GM12892 (cell line): ENCODE measurements at regions not wholly inside any gene's neighbourhood (a gene's known extent, or its start where the extent isn't known, plus 50 kb on each side); places are given as distances from the start of the nearest gene placed in this dataset.
A peak's percentile ranks its signal among the peaks of the same experiment; 100 is the strongest.

Experiments
- DNase-seq: peaks from one replicate; pipeline ENCODE4 v3.0.0; 2011; ENCODE audit not compliant: insufficient read length
- FAIRE-seq: peaks from 2 replicates; lab custom pipeline; 2011; peaks lifted over from hg19 to GRCh38; lab: Jason Lieb, UNC
- POLR2A ChIP-seq: IDR thresholded peaks from 2 replicates; pipeline ENCODE4 v1.6.1; 2011; ENCODE audit warnings: low read depth, low read length, control low read depth
- POLR2AphosphoS5 ChIP-seq: IDR thresholded peaks from 2 replicates; pipeline ENCODE4 v1.6.1; 2011; ENCODE audit warnings: low read depth, low read length, control low read depth
- TAF1 ChIP-seq: IDR thresholded peaks from 2 replicates; pipeline ENCODE4 v1.6.1; 2011; ENCODE audit warnings: low read depth, mild to moderate bottlenecking, control low read depth, low read length, borderline replicate concordance

- DNase-seq = no peak
- TF ChIP-seq POLR2AphosphoS5 (no peak), TAF1 (no peak), POLR2A (no peak)
- peak; percentile 92 for FAIRE-seq
Measured at GRCh38 chr17:33664116-33664840, 371.2 kb upstream of the ASIC2 start.

- DNase-seq = peak; percentile 18
- peak; percentile 98 for FAIRE-seq
- TF ChIP-seq POLR2A (no peak), TAF1 (no peak), POLR2AphosphoS5 (peak; percentile 49; the same call in 1 of the 2 replicates)
Measured at GRCh38 chr17:33667052-33667509, 374.0 kb upstream of the ASIC2 start.

- TF ChIP-seq POLR2AphosphoS5 (no peak), POLR2A (no peak)
- no peak for FAIRE-seq
- DNase-seq = no peak
Measured at GRCh38 chr17:33667671-33668070, 374.6 kb upstream of the ASIC2 start.

- TF ChIP-seq POLR2AphosphoS5 (no peak), POLR2A (no peak), TAF1 (no peak)
- no peak for FAIRE-seq
- DNase-seq = no peak
Measured at GRCh38 chr17:33668516-33668915, 375.4 kb upstream of the ASIC2 start.

- TF ChIP-seq TAF1 (no peak), POLR2AphosphoS5 (no peak), POLR2A (no peak)
- DNase-seq = no peak
- no peak for FAIRE-seq
Measured at GRCh38 chr17:33671491-33671890, 378.4 kb upstream of the ASIC2 start.

DNA sequence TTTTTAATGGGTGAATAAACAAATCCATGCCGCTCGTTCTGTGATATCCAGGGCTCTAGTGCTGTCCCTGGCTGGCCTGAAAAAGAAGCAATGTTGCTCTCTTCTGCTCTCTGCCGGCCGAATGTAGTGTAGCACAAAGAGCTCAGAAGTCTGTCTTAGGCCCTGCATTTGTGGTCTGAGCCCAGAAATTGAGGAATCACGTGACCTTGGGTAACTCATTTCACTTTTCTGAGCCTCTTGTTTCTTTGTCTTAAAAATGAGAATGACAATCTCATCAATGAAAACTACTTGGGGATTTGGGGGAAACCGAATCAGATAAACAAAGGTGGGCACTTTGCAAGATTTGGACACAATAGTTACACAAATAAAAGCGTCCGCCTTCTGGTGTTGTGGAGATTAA, 381.6 kb upstream of the ASIC2 start:
- TF ChIP-seq POLR2A (no peak), TAF1 (no peak), POLR2AphosphoS5 (no peak)
- FAIRE-seq (peak; percentile 78), DNase-seq (peak; percentile 29)

DNA sequence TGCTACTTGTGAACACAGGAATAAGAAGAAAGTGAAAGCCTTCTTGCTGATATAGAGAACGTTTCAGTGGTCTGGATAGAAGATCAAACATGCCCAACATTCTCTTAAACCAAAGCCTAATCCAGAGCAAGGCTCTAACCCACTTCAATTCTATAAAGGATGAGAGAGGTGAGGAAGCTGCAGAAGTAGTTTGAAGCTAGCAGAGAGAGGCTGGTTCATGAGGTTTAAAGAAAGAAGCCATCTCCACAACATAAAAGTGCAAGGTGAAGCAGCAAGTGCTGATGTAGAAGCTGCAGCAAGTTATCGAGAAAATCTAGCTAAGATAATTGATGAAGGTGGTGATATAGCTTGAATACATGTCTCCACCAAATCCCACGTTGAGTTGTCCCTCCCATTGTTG, 383.3 kb upstream of the ASIC2 start:
- FAIRE-seq = no peak
- no peak for DNase-seq
- TF ChIP-seq TAF1 (no peak), POLR2AphosphoS5 (no peak), POLR2A (no peak)

GRCh38 chr17:33679595-33679994, 386.5 kb upstream of the ASIC2 start:
- FAIRE-seq = no peak
- TF ChIP-seq POLR2AphosphoS5 (no peak), POLR2A (no peak), TAF1 (no peak)
- DNase-seq = no peak

- DNase-seq (no peak), FAIRE-seq (no peak)
- TF ChIP-seq POLR2A (no peak), TAF1 (no peak), POLR2AphosphoS5 (no peak)
Measured at GRCh38 chr17:33680472-33680871, 387.4 kb upstream of the ASIC2 start.

DNA sequence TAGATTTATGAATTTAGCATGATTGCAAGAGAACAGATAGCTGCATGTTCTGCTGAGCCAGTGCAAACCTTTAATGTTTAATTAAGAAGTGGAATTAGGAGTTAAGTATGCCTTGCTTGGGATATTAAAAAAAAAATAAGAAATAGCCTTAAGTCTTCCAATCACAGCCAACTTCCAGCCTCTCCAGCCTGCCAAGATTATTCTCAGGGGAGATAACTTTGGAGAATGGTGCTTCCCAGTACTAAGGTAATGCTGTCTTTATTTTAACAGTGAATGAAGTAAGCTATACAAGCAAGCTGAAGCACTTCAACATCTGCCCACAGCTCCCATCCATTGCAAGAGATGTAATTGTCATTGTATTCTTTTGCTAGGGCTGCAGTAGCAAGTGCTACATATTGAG, 389.5 kb upstream of the ASIC2 start:
- FAIRE-seq (no peak), DNase-seq (no peak)
- TF ChIP-seq TAF1 = no peak
- no peak for TF ChIP-seq POLR2AphosphoS5
- no peak for TF ChIP-seq POLR2A

- no peak for FAIRE-seq
- no peak for DNase-seq
- TF ChIP-seq POLR2A = no peak
- TF ChIP-seq POLR2AphosphoS5 = no peak
- TF ChIP-seq TAF1 = no peak
Measured at GRCh38 chr17:33684735-33685134, 391.6 kb upstream of the ASIC2 start.

- TF ChIP-seq POLR2AphosphoS5 = no peak
- TF ChIP-seq TAF1 = no peak
- TF ChIP-seq POLR2A = no peak
- no peak for FAIRE-seq
- peak; percentile 20 for DNase-seq
Measured at GRCh38 chr17:33686171-33686570, 393.1 kb upstream of the ASIC2 start.
